HCT116 (cell line): ENCODE measurements at regions not wholly inside any gene's neighbourhood (a gene's known extent, or its start where the extent isn't known, plus 50 kb on each side); places are given as distances from the start of the nearest gene placed in this dataset.

Experiments used
- ATAC-seq: fragments of 200-7000 bp; cut with Tn5 transposase; 2 replicates; pipeline ENCODE4 v1.9.1; 2020; ENCODE audit warnings: mild to moderate bottlenecking, moderate library complexity
- BruUV-seq: library from RNA; stranded (reverse); fragments of 400-500 nt; replicated peaks from 2 replicates; lab custom pipeline; 2021; lab: Mats Ljungman, UMichigan
- CTCF ChIA-PET: fragments of 300-600 bp; sonication (Branson Sonifier 250); formaldehyde crosslinking; loops from one replicate; lab custom pipeline; 2021; ENCODE audit warnings: antibody characterized with exemption; lab: Charles Lee
- POLR2A ChIA-PET: fragments of 300-600, 350-600 bp; sonication (Branson Sonifier 250); formaldehyde crosslinking; loops from one replicate; lab custom pipeline; 2021; ENCODE audit warnings: antibody characterized with exemption; lab: Charles Lee
- RAD21 ChIA-PET, 2 experiments: fragments of 300-600 bp; sonication (Branson Sonifier 250); formaldehyde crosslinking; loops; one replicate each; lab custom pipeline; 2023; ENCODE audit warnings: low total read pairs in 2 of 2; ENCODE audit not compliant: uncharacterized antibody in 2 of 2, unreplicated experiment in 2 of 2, low non-redundant PET in 1 of 2; lab: Charles Lee
- DNase-seq: peaks from one replicate; pipeline ENCODE4 v3.0.0-alpha.2; 2010; ENCODE audit warnings: low read depth, low spot score
- H2AFZ ChIP-seq: fragments of 200-600 bp; shearing (Covaris generic), sonication (generic); 2 replicates; pipeline ENCODE4 v1.6.1; 2017; ENCODE audit warnings: low read depth, mixed run types, mixed read lengths, antibody characterized with exemption, low read length; ENCODE audit not compliant: poor library complexity, severe bottlenecking
- H3K27ac ChIP-seq: 2 replicates; pipeline ENCODE4 v1.5.1; 2012; ENCODE audit warnings: low read depth, low read length
- H3K27me3 ChIP-seq: fragments of 200-600 bp; sonication (generic); 2 replicates; pipeline ENCODE4 v1.6.1; 2016; ENCODE audit warnings: mixed run types, low read length, mixed read lengths; ENCODE audit not compliant: insufficient read depth
- H3K36me3 ChIP-seq, 2 experiments: fragments of 200-500 bp in 1 of 2; fragments of 200-600 bp in 1 of 2; sonication (Bioruptor generic) in 1 of 2; sonication (generic) in 1 of 2; 2 replicates each; pipeline versions ENCODE4 v1.5.1 to v1.6.1; 2014 to 2016; ENCODE audit warnings: low read length in 2 of 2, inconsistent platforms in 1 of 2, mixed read lengths in 1 of 2, mixed run types in 1 of 2; ENCODE audit not compliant: insufficient read depth in 2 of 2, control insufficient read depth in 1 of 2
- H3K4me1 ChIP-seq, 2 experiments: fragments of 200-600 bp in 1 of 2; sonication (generic) in 1 of 2; 2 replicates each; pipeline versions ENCODE4 v1.5.1 to v1.6.1; 2012 to 2017; ENCODE audit warnings: low read length in 2 of 2, inconsistent platforms in 1 of 2, mild to moderate bottlenecking in 1 of 2, mixed read lengths in 1 of 2, mixed run types in 1 of 2, moderate library complexity in 1 of 2; ENCODE audit not compliant: insufficient read depth in 2 of 2, control insufficient read depth in 1 of 2
- H3K4me2 ChIP-seq: fragments of 200-600 bp; sonication (generic); 2 replicates; pipeline ENCODE4 v1.6.1; 2017; ENCODE audit warnings: mixed run types, low read length, mixed read lengths
- H3K4me3 ChIP-seq, 2 experiments: fragments of 200-600 bp in 1 of 2; sonication (generic) in 1 of 2; replicated peaks in 1 of 2; 2 replicates each; pipeline ENCODE4 v1.5.1; 2011 to 2016; ENCODE audit warnings: low read length in 2 of 2, control low read depth in 1 of 2, low read depth in 1 of 2, mild to moderate bottlenecking in 1 of 2, mixed read lengths in 1 of 2, mixed run types in 1 of 2
- H3K79me2 ChIP-seq: fragments of 200-600 bp; sonication (generic); 2 replicates; pipeline ENCODE4 v1.6.1; 2017; ENCODE audit warnings: mild to moderate bottlenecking, mixed run types, low read length, moderate library complexity, mixed read lengths; ENCODE audit not compliant: insufficient read depth
- H3K9ac ChIP-seq: fragments of 200-600 bp; sonication (generic); 2 replicates; pipeline ENCODE4 v1.6.1; 2016; ENCODE audit warnings: low read length, mixed read lengths
- H3K9me2 ChIP-seq: fragments of 200-600 bp; sonication (generic), shearing (Covaris generic); 2 replicates; pipeline ENCODE4 v1.6.1; 2017; ENCODE audit warnings: mixed run types, mild to moderate bottlenecking, moderate library complexity; ENCODE audit not compliant: insufficient read depth
- H3K9me3 ChIP-seq, 2 experiments: fragments of 200-500 bp in 1 of 2; fragments of 200-600 bp in 1 of 2; sonication (Bioruptor generic) in 1 of 2; sonication (generic) in 1 of 2; 2 replicates each; pipeline ENCODE4 v1.6.1; 2014 to 2017; ENCODE audit warnings: low read length in 2 of 2, mixed read lengths in 2 of 2, inconsistent platforms in 1 of 2, low read depth in 1 of 2, mild to moderate bottlenecking in 1 of 2, mixed run types in 1 of 2, moderate library complexity in 1 of 2; ENCODE audit not compliant: control insufficient read depth in 1 of 2, insufficient read depth in 1 of 2
- H4K20me1 ChIP-seq: fragments of 200-600 bp; sonication (generic), shearing (Covaris generic); 2 replicates; pipeline ENCODE4 v1.6.1; 2017; ENCODE audit warnings: mixed run types, mild to moderate bottlenecking, moderate library complexity; ENCODE audit not compliant: insufficient read depth
- CEBPB ChIP-seq: IDR thresholded peaks from 2 replicates; pipeline ENCODE4 v1.6.1; 2012; ENCODE audit warnings: low read depth
- EGR1 ChIP-seq: IDR thresholded peaks from 2 replicates; pipeline ENCODE4 v1.6.1; 2012; ENCODE audit warnings: low read depth
- EZH2 ChIP-seq: fragments of 200-600 bp; sonication (generic); IDR thresholded peaks from 2 replicates; pipeline ENCODE4 v1.6.1; 2017; ENCODE audit warnings: antibody characterized with exemption, mixed run types
- EZH2phosphoT487 ChIP-seq: fragments of 200-600 bp; IDR thresholded peaks from 2 replicates; pipeline ENCODE4 v1.6.1; 2018; ENCODE audit warnings: antibody characterized with exemption, borderline replicate concordance
- JUND ChIP-seq: IDR thresholded peaks from 2 replicates; pipeline ENCODE4 v1.6.1; 2012
- POLR2A ChIP-seq: IDR thresholded peaks from 2 replicates; pipeline ENCODE4 v1.7.0; 2011; ENCODE audit warnings: borderline replicate concordance; ENCODE audit not compliant: insufficient read depth, insufficient read length; ENCODE audit errors: extremely low read depth
- REST ChIP-seq: IDR thresholded peaks from 2 replicates; pipeline ENCODE4 v1.6.1; 2012; ENCODE audit warnings: low read depth
- SP1 ChIP-seq: IDR thresholded peaks from 2 replicates; pipeline ENCODE4 v1.6.1; 2012; ENCODE audit warnings: low read depth
- SRF ChIP-seq: IDR thresholded peaks from 2 replicates; pipeline ENCODE4 v1.6.1; 2012; ENCODE audit warnings: low read depth
- ZFX ChIP-seq: fragments of 450-650 bp; IDR thresholded peaks from 2 replicates; pipeline ENCODE4 v1.6.1; 2017
- ZNF274 ChIP-seq: fragments of 200-500 bp; sonication (Bioruptor generic); IDR thresholded peaks from 2 replicates; pipeline ENCODE4 v1.6.1; 2014; ENCODE audit warnings: mild to moderate bottlenecking, low read depth, low read length, inconsistent platforms
- intact Hi-C: fragments of 100-400 bp; cut with micrococcal nuclease; formaldehyde crosslinking; loops from 2 replicates; pipeline ENCODE4 v1.10.0; 2022
- TF ChIP-seq, protein P1 (sequence below): IDR thresholded peaks from 2 replicates; pipeline ENCODE4 v1.6.1; 2011; ENCODE audit warnings: mild to moderate bottlenecking, low read length, moderate library complexity; ENCODE audit not compliant: insufficient replicate concordance; ENCODE audit errors: extremely low read depth
- TF ChIP-seq, protein P2 (sequence below), 3 experiments: fragments of 200-600 bp in 1 of 3; sonication (generic) in 1 of 3; IDR thresholded peaks in 2 of 3; conservative IDR thresholded peaks in 1 of 3; 2 replicates each; pipeline ENCODE4 v1.5.1; 2012 to 2017; ENCODE audit warnings: low read depth in 2 of 3, low read length in 2 of 3, antibody characterized with exemption in 1 of 3, borderline replicate concordance in 1 of 3, control low read depth in 1 of 3, mild to moderate bottlenecking in 1 of 3, mixed read lengths in 1 of 3, mixed run types in 1 of 3, moderate library complexity in 1 of 3; ENCODE audit not compliant: insufficient read depth in 1 of 3

DNA sequence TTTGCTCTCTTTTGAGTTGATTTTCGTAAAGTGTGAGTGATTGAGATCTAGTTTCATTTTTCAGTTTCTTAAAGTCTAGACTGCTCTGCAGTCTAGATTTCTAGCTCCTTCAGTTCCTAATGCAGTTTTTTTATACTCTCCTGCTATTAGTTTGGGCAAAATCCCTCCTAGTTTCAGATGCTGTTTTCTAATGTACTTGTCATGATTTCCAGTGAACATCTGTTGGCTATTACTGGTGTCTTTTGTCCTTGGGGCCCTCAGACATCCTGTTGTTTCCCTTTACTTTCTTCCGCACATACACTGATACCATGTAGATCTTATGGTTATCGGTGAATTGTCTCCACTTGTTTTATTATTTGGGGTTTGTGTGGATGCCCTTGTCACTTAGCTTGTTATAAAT lies 292.1 kb downstream of the TDRD3 start (continued):
- TF ChIP-seq POLR2A (no peak), CEBPB (no peak), JUND (no peak), ZNF274 (no peak), EZH2phosphoT487 (no peak)
- TF ChIP-seq, protein P1, sequence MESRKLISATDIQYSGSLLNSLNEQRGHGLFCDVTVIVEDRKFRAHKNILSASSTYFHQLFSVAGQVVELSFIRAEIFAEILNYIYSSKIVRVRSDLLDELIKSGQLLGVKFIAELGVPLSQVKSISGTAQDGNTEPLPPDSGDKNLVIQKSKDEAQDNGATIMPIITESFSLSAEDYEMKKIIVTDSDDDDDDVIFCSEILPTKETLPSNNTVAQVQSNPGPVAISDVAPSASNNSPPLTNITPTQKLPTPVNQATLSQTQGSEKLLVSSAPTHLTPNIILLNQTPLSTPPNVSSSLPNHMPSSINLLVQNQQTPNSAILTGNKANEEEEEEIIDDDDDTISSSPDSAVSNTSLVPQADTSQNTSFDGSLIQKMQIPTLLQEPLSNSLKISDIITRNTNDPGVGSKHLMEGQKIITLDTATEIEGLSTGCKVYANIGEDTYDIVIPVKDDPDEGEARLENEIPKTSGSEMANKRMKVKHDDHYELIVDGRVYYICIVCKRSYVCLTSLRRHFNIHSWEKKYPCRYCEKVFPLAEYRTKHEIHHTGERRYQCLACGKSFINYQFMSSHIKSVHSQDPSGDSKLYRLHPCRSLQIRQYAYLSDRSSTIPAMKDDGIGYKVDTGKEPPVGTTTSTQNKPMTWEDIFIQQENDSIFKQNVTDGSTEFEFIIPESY: no peak
- TF ChIP-seq, protein P2, sequence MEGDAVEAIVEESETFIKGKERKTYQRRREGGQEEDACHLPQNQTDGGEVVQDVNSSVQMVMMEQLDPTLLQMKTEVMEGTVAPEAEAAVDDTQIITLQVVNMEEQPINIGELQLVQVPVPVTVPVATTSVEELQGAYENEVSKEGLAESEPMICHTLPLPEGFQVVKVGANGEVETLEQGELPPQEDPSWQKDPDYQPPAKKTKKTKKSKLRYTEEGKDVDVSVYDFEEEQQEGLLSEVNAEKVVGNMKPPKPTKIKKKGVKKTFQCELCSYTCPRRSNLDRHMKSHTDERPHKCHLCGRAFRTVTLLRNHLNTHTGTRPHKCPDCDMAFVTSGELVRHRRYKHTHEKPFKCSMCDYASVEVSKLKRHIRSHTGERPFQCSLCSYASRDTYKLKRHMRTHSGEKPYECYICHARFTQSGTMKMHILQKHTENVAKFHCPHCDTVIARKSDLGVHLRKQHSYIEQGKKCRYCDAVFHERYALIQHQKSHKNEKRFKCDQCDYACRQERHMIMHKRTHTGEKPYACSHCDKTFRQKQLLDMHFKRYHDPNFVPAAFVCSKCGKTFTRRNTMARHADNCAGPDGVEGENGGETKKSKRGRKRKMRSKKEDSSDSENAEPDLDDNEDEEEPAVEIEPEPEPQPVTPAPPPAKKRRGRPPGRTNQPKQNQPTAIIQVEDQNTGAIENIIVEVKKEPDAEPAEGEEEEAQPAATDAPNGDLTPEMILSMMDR (IDR thresholded peaks at IDR 0.05 in 2 of 3, conservative IDR thresholded peaks at IDR 0.05 in 1 of 3; ENCODE audit: borderline replicate concordance in 1 of 3, insufficient read depth in 1 of 3, low read depth in 2 of 3, low read length in 2 of 3): no peak

- no peaks in the 10 kb centered on the region for H3K4me1 ChIP-seq
- ChIA-PET POLR2A (no interaction called here), RAD21 (no interaction called here), CTCF (no interaction called here)
- H3K79me2 ChIP-seq: no peaks in the 10 kb centered on the region
- H3K9ac ChIP-seq: no peak overlapping the region
- no peak overlapping the region for H3K27ac ChIP-seq
- H3K36me3 ChIP-seq: no peaks in the 10 kb centered on the region
- no peak for ATAC-seq
- BruUV-seq: no TSS peak
- no peak overlapping the region for H2AFZ ChIP-seq
- H3K27me3 ChIP-seq: no peaks in the 10 kb centered on the region; the same call in 1 of the 2 replicates
- no peak for DNase-seq
- no peak overlapping the region for H3K4me2 ChIP-seq
- no peaks in the 10 kb centered on the region for H3K9me2 ChIP-seq
- no peaks in the 10 kb centered on the region for H4K20me1 ChIP-seq
- H3K9me3 ChIP-seq: no peaks in the 10 kb centered on the region
- intact Hi-C loops: loop anchor here (10.0 kb wide), 1 partner anchor 315 kb away; no protein-coding TSS in a partner anchor
- no peak for TF ChIP-seq CEBPB
- TF ChIP-seq ZFX: no peak
- no peak for TF ChIP-seq EZH2
- no peak for TF ChIP-seq SRF
- TF ChIP-seq REST: no peak
- TF ChIP-seq EZH2phosphoT487: no peak
- TF ChIP-seq SP1: no peak
- TF ChIP-seq, protein P2 (IDR thresholded peaks at IDR 0.05 in 2 of 3, conservative IDR thresholded peaks at IDR 0.05 in 1 of 3; ENCODE audit: borderline replicate concordance in 1 of 3, insufficient read depth in 1 of 3, low read depth in 2 of 3, low read length in 2 of 3): no peak
- TF ChIP-seq EGR1: no peak
- no peak overlapping the region for H3K4me3 ChIP-seq
Measured at GRCh38 chr13:60679928-60680694, 283.1 kb downstream of the TDRD3 start.
